Trophoblast cell (in vitro differentiated cells and primary cell): ENCODE measurements at regions not wholly inside any gene's neighbourhood (a gene's known extent, or its start where the extent isn't known, plus 50 kb on each side); places are given as distances from the start of the nearest gene placed in this dataset.

Experiments
- DNase-seq, 2 donors: peaks; one replicate each; pipeline ENCODE4 v3.0.0-alpha.2; 2016
- H2AFZ ChIP-seq: 2 replicates; pipeline ENCODE4 v1.6.1; 2013; ENCODE audit warnings: low read length, moderate library complexity, mild to moderate bottlenecking; ENCODE audit not compliant: insufficient read depth, poor library complexity
- H2AK5ac ChIP-seq: 2 replicates; pipeline ENCODE4 v1.6.1; 2013; ENCODE audit warnings: mild to moderate bottlenecking, low read length
- H2BK120ac ChIP-seq: 2 replicates; pipeline ENCODE4 v1.6.1; 2013; ENCODE audit warnings: low read length, mild to moderate bottlenecking, moderate library complexity; ENCODE audit not compliant: insufficient read depth, poor library complexity
- H2BK12ac ChIP-seq: 2 replicates; pipeline ENCODE4 v1.6.1; 2013; ENCODE audit warnings: mild to moderate bottlenecking, low read length, moderate library complexity
- H2BK5ac ChIP-seq: 2 replicates; pipeline ENCODE4 v1.6.1; 2013; ENCODE audit warnings: low read length, low read depth, moderate library complexity, mild to moderate bottlenecking; ENCODE audit not compliant: poor library complexity
- H3K14ac ChIP-seq: 2 replicates; pipeline ENCODE4 v1.6.1; 2013; ENCODE audit warnings: mild to moderate bottlenecking, low read length
- H3K18ac ChIP-seq: 2 replicates; pipeline ENCODE4 v1.6.1; 2013; ENCODE audit warnings: mild to moderate bottlenecking, low read length
- H3K23ac ChIP-seq: 2 replicates; pipeline ENCODE4 v1.6.1; 2013; ENCODE audit warnings: low read length
- H3K27ac ChIP-seq: 2 replicates; pipeline ENCODE4 v1.5.1; 2013; ENCODE audit warnings: low read depth, mild to moderate bottlenecking, inconsistent platforms, low read length, moderate library complexity
- H3K27me3 ChIP-seq: 2 replicates; pipeline ENCODE4 v1.6.1; 2013; ENCODE audit warnings: inconsistent platforms, mild to moderate bottlenecking, low read length, moderate library complexity; ENCODE audit not compliant: insufficient read depth
- H3K36me3 ChIP-seq, 2 experiments: 1 replicate in 1 of 2; 2 replicates in 1 of 2; pipeline ENCODE4 v1.6.1; 2013; ENCODE audit warnings: low read length in 2 of 2, mild to moderate bottlenecking in 2 of 2, moderate library complexity in 1 of 2; ENCODE audit not compliant: insufficient read depth in 2 of 2, control insufficient read depth in 1 of 2
- H3K4ac ChIP-seq: 2 replicates; pipeline ENCODE4 v1.6.1; 2013; ENCODE audit warnings: low read depth, mild to moderate bottlenecking, low read length, moderate library complexity
- H3K4me1 ChIP-seq, 2 experiments: 1 replicate in 1 of 2; 2 replicates in 1 of 2; pipeline ENCODE4 v1.6.1; 2013; ENCODE audit warnings: low read length in 2 of 2, mild to moderate bottlenecking in 2 of 2, moderate library complexity in 1 of 2; ENCODE audit not compliant: insufficient read depth in 2 of 2, control insufficient read depth in 1 of 2
- H3K4me2 ChIP-seq: 2 replicates; pipeline ENCODE4 v1.6.1; 2013; ENCODE audit warnings: inconsistent platforms, mild to moderate bottlenecking, low read length, moderate library complexity
- H3K4me3 ChIP-seq: 2 replicates; pipeline ENCODE4 v1.5.1; 2013; ENCODE audit warnings: mild to moderate bottlenecking, low read depth, low read length, inconsistent platforms
- H3K79me1 ChIP-seq: one replicate; pipeline ENCODE4 v1.6.1; 2013; ENCODE audit warnings: low read length
- H3K79me2 ChIP-seq: 2 replicates; pipeline ENCODE4 v1.6.1; 2013; ENCODE audit warnings: low read length, mild to moderate bottlenecking; ENCODE audit not compliant: control insufficient read depth, insufficient read depth, poor library complexity
- H3K9ac ChIP-seq: 2 replicates; pipeline ENCODE4 v1.6.1; 2013; ENCODE audit warnings: mild to moderate bottlenecking, low read length
- H3K9me3 ChIP-seq: 2 replicates; pipeline ENCODE4 v1.6.1; 2013; ENCODE audit warnings: low read depth, mild to moderate bottlenecking, control low read depth, inconsistent platforms, low read length; ENCODE audit not compliant: insufficient read depth
- H4K12ac ChIP-seq: 2 replicates; pipeline ENCODE4 v1.6.1; 2013; ENCODE audit warnings: low read depth, mild to moderate bottlenecking, low read length, moderate library complexity
- H4K8ac ChIP-seq: 2 replicates; pipeline ENCODE4 v1.6.1; 2013; ENCODE audit warnings: low read depth, mild to moderate bottlenecking, low read length, moderate library complexity
- H4K91ac ChIP-seq: one replicate; pipeline ENCODE4 v1.6.1; 2013; ENCODE audit warnings: low read depth, mild to moderate bottlenecking, low read length, moderate library complexity
- WGBS: extraction: QIAGEN DNeasy Blood & Tissue Kit; methylation state at CpG from one replicate; pipeline ENCODE4 v1.1.7; 2013; ENCODE audit warnings: missing lambda C conversion rate; ENCODE audit not compliant: insufficient read length, insufficient coverage; ENCODE audit errors: extremely low coverage; 5-methylcytosine and 5-hydroxymethylcytosine counted together

- H3K4me2 ChIP-seq, result no peak overlapping the region
Measured at GRCh38 chr6:110049696-110050439, 71.8 kb downstream of the GPR6 start.

More at GRCh38 chr6:110049696-110050439, 71.8 kb downstream of the GPR6 start:
- H3K4me3 ChIP-seq, result no peak overlapping the region
- H2AK5ac ChIP-seq, result no peak overlapping the region
- H3K79me1 ChIP-seq, result no peaks in the 10 kb centered on the region
- H2BK5ac ChIP-seq, result no peak overlapping the region
- no CpG with 5 or more reads among the region's 11 CpGs for WGBS
- no peak overlapping the region for H4K8ac ChIP-seq
- H3K4ac ChIP-seq, result no peak overlapping the region
- no peaks in the 10 kb centered on the region for H3K4me1 ChIP-seq
- H2BK12ac ChIP-seq, result no peak overlapping the region
- H4K91ac ChIP-seq, result no peak overlapping the region
- H4K12ac ChIP-seq, result no peak overlapping the region
- peaks cover 2% of the 10 kb centered on the region for H3K9me3 ChIP-seq
- no peak overlapping the region for H2BK120ac ChIP-seq
- H3K18ac ChIP-seq, result no peak overlapping the region
- H3K27ac ChIP-seq, result no peak overlapping the region
- H2AFZ ChIP-seq, result no peak overlapping the region
- H3K27me3 ChIP-seq, result no peaks in the 10 kb centered on the region
- no peaks in the 10 kb centered on the region for H3K79me2 ChIP-seq
- H3K23ac ChIP-seq, result no peak overlapping the region
- no peak overlapping the region for H3K9ac ChIP-seq
- no peak overlapping the region for H3K14ac ChIP-seq
- no peaks in the 10 kb centered on the region for H3K36me3 ChIP-seq
- DNase-seq, result no peak
